Transverse colon (tissue), 4 donors: ENCODE measurements at regions not wholly inside any gene's neighbourhood (a gene's known extent, or its start where the extent isn't known, plus 50 kb on each side); places are given as distances from the start of the nearest gene placed in this dataset.

Experiments
- DNase-seq: peaks from one replicate; pipeline ENCODE4 v3.0.0-alpha.2; 2019
- H3K27ac ChIP-seq, 4 donors: fragments of 200-600 bp; sonication (generic); 2 replicates each; pipeline ENCODE4 v1.5.1; 2016 to 2018; ENCODE audit warnings: inconsistent platforms in 4 of 4
- H3K27me3 ChIP-seq: fragments of 200-600 bp; sonication (generic); 2 replicates; pipeline ENCODE4 v1.5.1; 2017; ENCODE audit warnings: inconsistent platforms
- H3K36me3 ChIP-seq, 4 donors: fragments of 200-600 bp; sonication (generic); 2 replicates each; pipeline ENCODE4 v1.5.1; 2017 to 2019; ENCODE audit warnings: inconsistent platforms in 4 of 4
- H3K4me1 ChIP-seq, 4 donors: fragments of 200-600 bp; sonication (generic); 2 replicates each; pipeline ENCODE4 v1.5.1; 2017 to 2020; ENCODE audit warnings: inconsistent platforms in 4 of 4
- H3K4me3 ChIP-seq, 4 donors: fragments of 200-600 bp; sonication (generic); 1 replicate in 1 of 4; 2 replicates in 3 of 4; pipeline versions ENCODE4 v1.5.1 to v1.6.1; 2017 to 2019; ENCODE audit warnings: inconsistent platforms in 4 of 4
- H3K9me3 ChIP-seq, 2 donors: fragments of 200-600 bp; sonication (generic); 2 replicates each; pipeline ENCODE4 v1.5.1; 2017 to 2019; ENCODE audit warnings: inconsistent platforms in 2 of 2
- CTCF ChIP-seq, 5 experiments: fragments of 200-600 bp in 3 of 5; fragments of 450-650 bp in 2 of 5; sonication (generic) in 3 of 5; IDR thresholded peaks; 1 replicate in 2 of 5; 2 replicates in 3 of 5; pipeline ENCODE4 v1.5.1; 2016 to 2017; ENCODE audit warnings: antibody characterized with exemption in 5 of 5, inconsistent platforms in 3 of 5, mild to moderate bottlenecking in 2 of 5, moderate library complexity in 1 of 5
- EP300 ChIP-seq: sonication (generic); formaldehyde crosslinking; IDR thresholded peaks from one replicate; pipeline ENCODE4 v1.6.1; 2017; ENCODE audit warnings: antibody characterized with exemption, low read depth
- POLR2A ChIP-seq: fragments of 450-650 bp; IDR thresholded peaks from one replicate; pipeline ENCODE4 v1.6.1; 2016; ENCODE audit warnings: antibody characterized with exemption, mild to moderate bottlenecking, moderate library complexity
- POLR2AphosphoS5 ChIP-seq, 3 donors: sonication (generic); formaldehyde crosslinking; IDR thresholded peaks; one replicate each; pipeline ENCODE4 v1.6.1; 2016; ENCODE audit warnings: antibody characterized with exemption in 3 of 3
- WGBS, 2 donors: methylation state at CpG; one replicate each; pipeline ENCODE4 v1.1.5; 2018; ENCODE audit warnings: low coverage in 1 of 2; 5-methylcytosine and 5-hydroxymethylcytosine counted together
- in situ Hi-C, 4 donors: fragments of 200-750 bp; cut with MboI; loops; one replicate each; pipeline versions ENCODE4 v1.15.0 to v1.15.1; 2017; ENCODE audit warnings: low sequenced_read_pairs in 3 of 4, low pct_ligation_motif_present in 1 of 4, low pct_unique_long_range_greater_than_20kb in 1 of 4
- intact Hi-C: fragments of 100-400 bp; cut with DNase I; formaldehyde crosslinking; loops from one replicate; pipeline ENCODE4 v1.15.1; 2023; ENCODE audit warnings: low total_unique reads

- no peak for TF ChIP-seq EP300
- peak in 2 of 3 donors; percentile 30 to 58 for TF ChIP-seq POLR2AphosphoS5 (IDR thresholded peaks at IDR 0.05)
These were observed 567.7 kb downstream of the CAAP1 start for GRCh38 chr9:26324786-26325443.

GRCh38 chr9:26321935-26322334 lies 570.7 kb downstream of the CAAP1 start:
- Histone ChIP-seq H3K27me3 (no peaks in the 10 kb centered on the region), H3K4me3 (no peak overlapping the region), H3K27ac (no peak overlapping the region), H3K9me3 (no peaks in the 10 kb centered on the region), H3K4me1 (peaks cover 0 to 21% (median 0%) of the 10 kb centered on the region in 4 donors), H3K36me3 (no peaks in the 10 kb centered on the region)
- in situ Hi-C loops (no loop called here), intact Hi-C loops (no loop called here)
- TF ChIP-seq CTCF (IDR thresholded peaks at IDR 0.05) (no peak), POLR2A (no peak), POLR2AphosphoS5 (IDR thresholded peaks at IDR 0.05) (no peak), EP300 (no peak)
- 75 to 90% methylated on average over 3 of the region's 3 CpGs for WGBS, 2 donors
- DNase-seq, result no peak

More at GRCh38 chr9:26324786-26325443, 567.7 kb downstream of the CAAP1 start:
- 51 to 52% methylated on average over 7 to 10 of the region's 10 CpGs for WGBS, 2 donors
- H3K9me3 ChIP-seq, result no peaks in the 10 kb centered on the region
- intact Hi-C loops, result no loop called here
- H3K4me3 ChIP-seq, result no peak overlapping the region
- no peaks in the 10 kb centered on the region for H3K36me3 ChIP-seq
- H3K27ac ChIP-seq, result no peak overlapping the region
- H3K27me3 ChIP-seq, result no peaks in the 10 kb centered on the region
- in situ Hi-C loops, result loop anchor here in 1 of 4 donors (25.0 kb wide), 1 partner anchor 363 kb away; no protein-coding TSS in a partner anchor
- no peak for DNase-seq
- H3K4me1 ChIP-seq, result peaks cover 0 to 27% (median 3%) of the 10 kb centered on the region in 4 donors

GRCh38 chr9:26319859-26320258 lies 572.7 kb downstream of the CAAP1 start:
- DNase-seq, result no peak
- Histone ChIP-seq H3K4me1 (peaks cover 0 to 7% (median 0%) of the 10 kb centered on the region in 4 donors), H3K9me3 (no peaks in the 10 kb centered on the region), H3K27me3 (no peaks in the 10 kb centered on the region), H3K36me3 (no peaks in the 10 kb centered on the region), H3K27ac (no peak overlapping the region), H3K4me3 (no peak overlapping the region)
- in situ Hi-C loops, result no loop called here
- intact Hi-C loops, result no loop called here
- 75% methylated on average over 3 of the region's 3 CpGs; no CpG with 5 or more reads in 1 of the 2 donors for whole genome bisulfite sequencing, 2 donors
- no peak for TF ChIP-seq POLR2AphosphoS5 (IDR thresholded peaks at IDR 0.05)
- no peak for TF ChIP-seq CTCF (IDR thresholded peaks at IDR 0.05)
- no peak for TF ChIP-seq EP300
- no peak for TF ChIP-seq POLR2A

GRCh38 chr9:26313108-26313507 lies 579.5 kb downstream of the CAAP1 start:
- H3K27ac ChIP-seq, result no peak overlapping the region
- no peak for DNase-seq
- H3K4me1 ChIP-seq, result no peaks in the 10 kb centered on the region
- intact Hi-C loops, result no loop called here
- no peaks in the 10 kb centered on the region for H3K27me3 ChIP-seq
- no peak overlapping the region for H3K4me3 ChIP-seq
- H3K9me3 ChIP-seq, result no peaks in the 10 kb centered on the region
- WGBS, 2 donors, result 79 to 80% methylated on average over 1 of the region's 1 CpG
- H3K36me3 ChIP-seq, result no peaks in the 10 kb centered on the region
- TF ChIP-seq POLR2A (no peak), CTCF (IDR thresholded peaks at IDR 0.05) (no peak), POLR2AphosphoS5 (IDR thresholded peaks at IDR 0.05) (no peak), EP300 (no peak)
- in situ Hi-C loops, result no loop called here
